ENCODE measurements at regions not wholly inside any gene's neighbourhood (a gene's known extent, or its start where the extent isn't known, plus 50 kb on each side); places are given as distances from the start of the nearest gene placed in this dataset.

- Histone ChIP-seq H3K36me3 (replicated peaks) (no peaks in the 10 kb centered on the region), H3K4me1 (no peaks in the 10 kb centered on the region), H3K27me3 (ENCODE audit: low read depth) (no peaks in the 10 kb centered on the region), H3K9me3 (no peaks in the 10 kb centered on the region), H3K4me3 (no peak overlapping the region)
- DNase-seq (ENCODE audit: low spot score in 2 of 2): no peak
- in situ Hi-C loops (cut with MboI; ENCODE audit: low sequenced_read_pairs): no loop called here
These were observed 1300.8 kb upstream of the B3GALT2 start for GRCh38 chr1:194487172-194487571.

- Histone ChIP-seq H3K27me3 (ENCODE audit: low read depth) (no peaks in the 10 kb centered on the region), H3K9me3 (no peaks in the 10 kb centered on the region), H3K4me1 (no peaks in the 10 kb centered on the region), H3K36me3 (replicated peaks) (no peaks in the 10 kb centered on the region), H3K4me3 (no peak overlapping the region)
- in situ Hi-C loops (cut with MboI; ENCODE audit: low sequenced_read_pairs): no loop called here
- DNase-seq (ENCODE audit: low spot score in 2 of 2): no peak
These were observed 1299.0 kb upstream of the B3GALT2 start for GRCh38 chr1:194485432-194485831.

- no peak for DNase-seq (ENCODE audit: low spot score in 2 of 2)
- no peaks in the 10 kb centered on the region for H3K27me3 ChIP-seq (ENCODE audit: low read depth)
- no peak overlapping the region for H3K4me3 ChIP-seq
- no peaks in the 10 kb centered on the region for H3K36me3 ChIP-seq (replicated peaks)
- no peaks in the 10 kb centered on the region for H3K4me1 ChIP-seq
- no peaks in the 10 kb centered on the region for H3K9me3 ChIP-seq
- in situ Hi-C loops (cut with MboI; ENCODE audit: low sequenced_read_pairs): no loop called here
These were observed 1292.3 kb upstream of the B3GALT2 start for GRCh38 chr1:194478731-194479130.

GRCh38 chr1:194477908-194478307 is 1291.5 kb upstream of the B3GALT2 start:
- no peaks in the 10 kb centered on the region for H3K36me3 ChIP-seq (replicated peaks)
- H3K27me3 ChIP-seq (ENCODE audit: low read depth): no peaks in the 10 kb centered on the region
- H3K9me3 ChIP-seq: no peaks in the 10 kb centered on the region
- in situ Hi-C loops (cut with MboI; ENCODE audit: low sequenced_read_pairs): no loop called here
- no peaks in the 10 kb centered on the region for H3K4me1 ChIP-seq
- H3K4me3 ChIP-seq: no peak overlapping the region
- no peak for DNase-seq (ENCODE audit: low spot score in 2 of 2)

GRCh38 chr1:194476872-194477271 is 1290.5 kb upstream of the B3GALT2 start:
- Histone ChIP-seq H3K4me1 (no peaks in the 10 kb centered on the region), H3K4me3 (no peak overlapping the region), H3K36me3 (replicated peaks) (no peaks in the 10 kb centered on the region), H3K27me3 (ENCODE audit: low read depth) (no peaks in the 10 kb centered on the region), H3K9me3 (no peaks in the 10 kb centered on the region)
- in situ Hi-C loops (cut with MboI; ENCODE audit: low sequenced_read_pairs): no loop called here
- no peak for DNase-seq (ENCODE audit: low spot score in 2 of 2)

GRCh38 chr1:194476351-194476750 is 1289.9 kb upstream of the B3GALT2 start:
- no peaks in the 10 kb centered on the region for H3K4me1 ChIP-seq
- H3K9me3 ChIP-seq: no peaks in the 10 kb centered on the region
- H3K4me3 ChIP-seq: no peak overlapping the region
- DNase-seq (ENCODE audit: low spot score in 2 of 2): no peak
- no peaks in the 10 kb centered on the region for H3K36me3 ChIP-seq (replicated peaks)
- in situ Hi-C loops (cut with MboI; ENCODE audit: low sequenced_read_pairs): no loop called here
- no peaks in the 10 kb centered on the region for H3K27me3 ChIP-seq (ENCODE audit: low read depth)

- Histone ChIP-seq H3K27me3 (ENCODE audit: low read depth) (no peaks in the 10 kb centered on the region), H3K4me1 (no peaks in the 10 kb centered on the region), H3K9me3 (no peaks in the 10 kb centered on the region), H3K36me3 (replicated peaks) (no peaks in the 10 kb centered on the region), H3K4me3 (no peak overlapping the region)
- no peak for DNase-seq (ENCODE audit: low spot score in 2 of 2)
- in situ Hi-C loops (cut with MboI; ENCODE audit: low sequenced_read_pairs): no loop called here
These were observed 1288.3 kb upstream of the B3GALT2 start for GRCh38 chr1:194474701-194475100.

- H3K36me3 ChIP-seq (replicated peaks): no peaks in the 10 kb centered on the region
- in situ Hi-C loops (cut with MboI; ENCODE audit: low sequenced_read_pairs): no loop called here
- H3K4me3 ChIP-seq: no peak overlapping the region
- no peaks in the 10 kb centered on the region for H3K27me3 ChIP-seq (ENCODE audit: low read depth)
- H3K9me3 ChIP-seq: no peaks in the 10 kb centered on the region
- H3K4me1 ChIP-seq: no peaks in the 10 kb centered on the region
- no peak for DNase-seq (ENCODE audit: low spot score in 2 of 2)
These were observed 1287.4 kb upstream of the B3GALT2 start for GRCh38 chr1:194473766-194474165.

- in situ Hi-C loops (cut with MboI; ENCODE audit: low sequenced_read_pairs): no loop called here
- H3K27me3 ChIP-seq (ENCODE audit: low read depth): no peaks in the 10 kb centered on the region
- H3K4me3 ChIP-seq: no peak overlapping the region
- H3K36me3 ChIP-seq (replicated peaks): no peaks in the 10 kb centered on the region
- no peaks in the 10 kb centered on the region for H3K9me3 ChIP-seq
- H3K4me1 ChIP-seq: no peaks in the 10 kb centered on the region
- DNase-seq (ENCODE audit: low spot score in 2 of 2): no peak
These were observed 1282.9 kb upstream of the B3GALT2 start for GRCh38 chr1:194469282-194469681.

GRCh38 chr1:194466706-194467105 is 1280.3 kb upstream of the B3GALT2 start:
- in situ Hi-C loops (cut with MboI; ENCODE audit: low sequenced_read_pairs): no loop called here
- H3K4me3 ChIP-seq: no peak overlapping the region
- H3K27me3 ChIP-seq (ENCODE audit: low read depth): no peaks in the 10 kb centered on the region
- H3K4me1 ChIP-seq: no peaks in the 10 kb centered on the region
- H3K36me3 ChIP-seq (replicated peaks): no peaks in the 10 kb centered on the region
- H3K9me3 ChIP-seq: no peaks in the 10 kb centered on the region
- DNase-seq (ENCODE audit: low spot score in 2 of 2): no peak

- Histone ChIP-seq H3K9me3 (no peaks in the 10 kb centered on the region), H3K4me1 (no peaks in the 10 kb centered on the region; the same call in 1 of the 2 replicates), H3K27me3 (ENCODE audit: low read depth) (no peaks in the 10 kb centered on the region; the same call in 1 of the 2 replicates), H3K4me3 (no peak overlapping the region), H3K36me3 (replicated peaks) (no peaks in the 10 kb centered on the region)
- in situ Hi-C loops (cut with MboI; ENCODE audit: low sequenced_read_pairs): no loop called here
- no peak for DNase-seq (ENCODE audit: low spot score in 2 of 2)
These were observed 1261.2 kb upstream of the B3GALT2 start for GRCh38 chr1:194447636-194448035.

GRCh38 chr1:194445244-194445643 is 1258.8 kb upstream of the B3GALT2 start:
- Histone ChIP-seq H3K4me3 (no peak overlapping the region), H3K9me3 (no peaks in the 10 kb centered on the region), H3K27me3 (ENCODE audit: low read depth) (no peaks in the 10 kb centered on the region; the same call in 1 of the 2 replicates), H3K4me1 (no peaks in the 10 kb centered on the region; the same call in 1 of the 2 replicates), H3K36me3 (replicated peaks) (no peaks in the 10 kb centered on the region)
- in situ Hi-C loops (cut with MboI; ENCODE audit: low sequenced_read_pairs): no loop called here
- no peak for DNase-seq (ENCODE audit: low spot score in 2 of 2)

GRCh38 chr1:194442901-194443575 is 1256.6 kb upstream of the B3GALT2 start:
- in situ Hi-C loops (cut with MboI; ENCODE audit: low sequenced_read_pairs): no loop called here
- no peaks in the 10 kb centered on the region for H3K9me3 ChIP-seq
- H3K4me1 ChIP-seq: no peaks in the 10 kb centered on the region; the same call in 1 of the 2 replicates
- H3K27me3 ChIP-seq (ENCODE audit: low read depth): no peaks in the 10 kb centered on the region; the same call in 1 of the 2 replicates
- no peak overlapping the region for H3K4me3 ChIP-seq
- peak in 1 of 2 experiments; percentile 28 for DNase-seq (ENCODE audit: low spot score in 2 of 2)
- H3K36me3 ChIP-seq (replicated peaks): no peaks in the 10 kb centered on the region

GRCh38 chr1:194437135-194437534 is 1250.7 kb upstream of the B3GALT2 start:
- no peaks in the 10 kb centered on the region for H3K36me3 ChIP-seq (replicated peaks)

GRCh38 chr1:194431121-194431520 is 1244.7 kb upstream of the B3GALT2 start:
- DNase-seq (ENCODE audit: low spot score in 2 of 2): no peak
- no peaks in the 10 kb centered on the region for H3K4me1 ChIP-seq
- H3K4me3 ChIP-seq: no peak overlapping the region
- H3K36me3 ChIP-seq (replicated peaks): no peaks in the 10 kb centered on the region
- in situ Hi-C loops (cut with MboI; ENCODE audit: low sequenced_read_pairs): no loop called here
- H3K9me3 ChIP-seq: no peaks in the 10 kb centered on the region
- H3K27me3 ChIP-seq (ENCODE audit: low read depth): no peaks in the 10 kb centered on the region

More at GRCh38 chr1:194437135-194437534, 1250.7 kb upstream of the B3GALT2 start:
- no peaks in the 10 kb centered on the region for H3K4me1 ChIP-seq
- no peaks in the 10 kb centered on the region for H3K9me3 ChIP-seq
- no peaks in the 10 kb centered on the region for H3K27me3 ChIP-seq (ENCODE audit: low read depth)
- in situ Hi-C loops (cut with MboI; ENCODE audit: low sequenced_read_pairs): no loop called here
- H3K4me3 ChIP-seq: no peak overlapping the region
- no peak for DNase-seq (ENCODE audit: low spot score in 2 of 2)
